GM12878 (cell line): ENCODE measurements at regions not wholly inside any gene's neighbourhood (a gene's known extent, or its start where the extent isn't known, plus 50 kb on each side); places are given as distances from the start of the nearest gene placed in this dataset.

ENCODE experiments used
- ATAC-seq: fragments of 200-7000 bp; cut with Tn5 transposase; 3 replicates; pipeline ENCODE4 v1.9.1; 2020; ENCODE audit warnings: mild to moderate bottlenecking, moderate library complexity
- BruUV-seq: library from RNA; stranded (reverse); fragments of 400-500 nt; replicated peaks from 2 replicates; lab custom pipeline; 2021; lab: Mats Ljungman, UMichigan
- CTCF ChIA-PET: fragments of 300-600 bp; sonication (Branson Sonifier 250); formaldehyde crosslinking; extraction: SDS; loops from one replicate; lab custom pipeline; 2021; ENCODE audit warnings: inconsistent platforms; lab: Yijun Ruan, JAX
- POLR2A ChIA-PET: fragments of 350-600 bp; formaldehyde crosslinking; extraction: SDS; loops from one replicate; lab custom pipeline; 2021; ENCODE audit warnings: inconsistent platforms; lab: Charles Lee
- RAD21 ChIA-PET: fragments of 300-600 bp; sonication (Branson Sonifier 250); formaldehyde crosslinking; loops from one replicate; lab custom pipeline; 2023; ENCODE audit warnings: antibody characterized with exemption; ENCODE audit not compliant: unreplicated experiment; lab: Charles Lee
- SMC1A ChIA-PET: fragments of 300-600 bp; sonication (Branson Sonifier 250); formaldehyde crosslinking; loops from one replicate; lab custom pipeline; 2023; ENCODE audit not compliant: unreplicated experiment, uncharacterized antibody; lab: Charles Lee
- DNase-seq: peaks from one replicate; pipeline ENCODE4 v3.0.0-alpha.2; 2011; ENCODE audit warnings: low read depth, low spot score
- FAIRE-seq: peaks from 3 replicates; lab custom pipeline; 2011; peaks lifted over from hg19 to GRCh38; lab: Jason Lieb, UNC
- H2AFZ ChIP-seq: 2 replicates; pipeline ENCODE4 v1.6.0; 2011; ENCODE audit warnings: low read depth, low read length, control low read depth; ENCODE audit not compliant: control insufficient read depth
- H3K27ac ChIP-seq: 2 replicates; pipeline ENCODE4 v1.5.1; 2011; ENCODE audit warnings: control low read depth; ENCODE audit not compliant: control insufficient read depth, insufficient read depth
- H3K27me3 ChIP-seq, 2 experiments: replicated peaks in 1 of 2; 2 replicates each; pipeline versions ENCODE4 v1.6.0 to v1.6.1; 2011; ENCODE audit warnings: low read length in 1 of 2; ENCODE audit not compliant: control insufficient read depth in 2 of 2, insufficient read depth in 2 of 2
- H3K36me3 ChIP-seq, 2 experiments: 2 replicates each; pipeline ENCODE4 v1.5.1; 2011; ENCODE audit warnings: low read length in 1 of 2; ENCODE audit not compliant: control insufficient read depth in 2 of 2, insufficient read depth in 2 of 2
- H3K4me1 ChIP-seq: 2 replicates; pipeline ENCODE4 v1.6.1; 2011; ENCODE audit warnings: mild to moderate bottlenecking, low read length, moderate library complexity, mixed read lengths; ENCODE audit not compliant: control insufficient read depth, insufficient read depth
- H3K4me2 ChIP-seq: 2 replicates; pipeline ENCODE4 v1.6.0; 2011; ENCODE audit warnings: control low read depth; ENCODE audit not compliant: control insufficient read depth, insufficient read depth
- H3K4me3 ChIP-seq: fragments of 200-600 bp; sonication (generic); 2 replicates; pipeline ENCODE4 v1.5.1; 2016
- H3K79me2 ChIP-seq: 2 replicates; pipeline ENCODE4 v1.6.0; 2011; ENCODE audit warnings: low read length; ENCODE audit not compliant: control insufficient read depth, insufficient read depth
- H3K9ac ChIP-seq: 2 replicates; pipeline ENCODE4 v1.8.0; 2011; ENCODE audit warnings: low read length, control low read depth, mixed read lengths; ENCODE audit not compliant: control insufficient read depth, insufficient read depth
- H3K9me3 ChIP-seq: replicated peaks from 3 replicates; pipeline ENCODE4 v1.5.1; 2011; ENCODE audit warnings: mild to moderate bottlenecking, low read length; ENCODE audit not compliant: control insufficient read depth, insufficient read depth
- H4K20me1 ChIP-seq: 2 replicates; pipeline ENCODE4 v1.6.0; 2011; ENCODE audit not compliant: control insufficient read depth, insufficient read depth
- ATF7 ChIP-seq: fragments of 450-650 bp; IDR thresholded peaks from 2 replicates; pipeline ENCODE4 v1.6.1; 2016; ENCODE audit warnings: low read depth, mild to moderate bottlenecking
- BHLHE40 ChIP-seq, 2 experiments: fragments of 450-650 bp in 1 of 2; IDR thresholded peaks; 2 replicates each; pipeline ENCODE4 v1.6.1; 2011 to 2017; ENCODE audit warnings: low read depth in 2 of 2, borderline replicate concordance in 1 of 2, improper control_type of control experiment in 1 of 2, low read length in 1 of 2, mild to moderate bottlenecking in 1 of 2
- ESRRA ChIP-seq: IDR thresholded peaks from 2 replicates; pipeline ENCODE4 v1.6.1; 2012; ENCODE audit warnings: mild to moderate bottlenecking, low read length, improper control_type of control experiment
- FOXK2 ChIP-seq: fragments of 450-650 bp; IDR thresholded peaks from 2 replicates; pipeline ENCODE4 v1.6.1; 2017; ENCODE audit warnings: mild to moderate bottlenecking, moderate library complexity
- IKZF2 ChIP-seq, 2 experiments: fragments of 450-650 bp; IDR thresholded peaks; 2 replicates each; pipeline ENCODE4 v1.6.1; 2017; ENCODE audit warnings: mild to moderate bottlenecking in 2 of 2, moderate library complexity in 2 of 2
- IRF4 ChIP-seq: IDR thresholded peaks from 2 replicates; pipeline ENCODE4 v1.6.1; 2011; ENCODE audit warnings: low read depth, low read length
- KDM1A ChIP-seq: fragments of 200-600 bp; sonication (generic); IDR thresholded peaks from 2 replicates; pipeline ENCODE4 v1.6.1; 2016; ENCODE audit warnings: borderline replicate concordance
- NFIC ChIP-seq: IDR thresholded peaks from 2 replicates; pipeline ENCODE4 v1.6.1; 2012; ENCODE audit warnings: low read depth, mild to moderate bottlenecking, inconsistent platforms, low read length, moderate library complexity
- NKRF ChIP-seq: fragments of 450-650 bp; conservative IDR thresholded peaks from 2 replicates; pipeline ENCODE4 v1.6.1; 2017; ENCODE audit warnings: mild to moderate bottlenecking, moderate library complexity
- REST ChIP-seq: IDR thresholded peaks from 2 replicates; pipeline ENCODE4 v1.6.1; 2012; ENCODE audit warnings: mild to moderate bottlenecking, low read depth, low read length
- SMARCA5 ChIP-seq: fragments of 450-650 bp; IDR thresholded peaks from 2 replicates; pipeline ENCODE4 v1.6.1; 2017; ENCODE audit warnings: mild to moderate bottlenecking
- SMC3 ChIP-seq: IDR thresholded peaks from 2 replicates; pipeline ENCODE4 v1.6.1; 2011; ENCODE audit warnings: low read length, improper control_type of control experiment, borderline replicate concordance
- ZNF217 ChIP-seq: fragments of 450-650 bp; IDR thresholded peaks from 2 replicates; pipeline ENCODE4 v1.6.1; 2017; ENCODE audit warnings: antibody characterized with exemption, mild to moderate bottlenecking
- WGBS: methylation state at CpG from one replicate; pipeline ENCODE4 v1.1.6; 2016; ENCODE audit warnings: low lambda C conversion rate; ENCODE audit not compliant: insufficient replicate concordance, insufficient coverage; ENCODE audit errors: missing lambda C conversion rate; 5-methylcytosine and 5-hydroxymethylcytosine counted together
- in situ Hi-C: fragments of 300-500 bp; cut with MboI; formaldehyde crosslinking; loops from 9 replicates; pipeline ENCODE4 v1.14.3; 2018; ENCODE audit warnings: mixed read lengths
- intact Hi-C: fragments of 100-400 bp; cut with micrococcal nuclease; formaldehyde crosslinking; loops from one replicate; pipeline ENCODE4 v1.14.2; 2022; ENCODE audit not compliant: unreplicated experiment
- TF ChIP-seq, protein P1 (sequence below): fragments of 450-650 bp; IDR thresholded peaks from 2 replicates; pipeline ENCODE4 v1.6.1; 2017; ENCODE audit warnings: low read depth, mild to moderate bottlenecking, moderate library complexity
- TF ChIP-seq, protein P2 (sequence below): fragments of 450-650 bp; IDR thresholded peaks from 2 replicates; pipeline ENCODE4 v1.6.1; 2017; ENCODE audit warnings: borderline replicate concordance
- TF ChIP-seq, protein P3 (sequence below): fragments of 450-650 bp; IDR thresholded peaks from 2 replicates; pipeline ENCODE4 v1.6.1; 2016; ENCODE audit warnings: mild to moderate bottlenecking

GRCh38 chr3:168654700-168655099 lies 559.0 kb upstream of the GOLIM4 start:
- RAD21 ChIA-PET = no interaction called here
- Histone ChIP-seq H3K9ac (no peak overlapping the region), H3K4me3 (no peak overlapping the region), H3K9me3 (no peaks in the 10 kb centered on the region), H2AFZ (no peak overlapping the region), H3K36me3 (no peaks in the 10 kb centered on the region), H3K27ac (no peak overlapping the region), H3K27me3 (no peaks in the 10 kb centered on the region), H3K4me1 (no peaks in the 10 kb centered on the region), H3K4me2 (no peak overlapping the region), H4K20me1 (no peaks in the 10 kb centered on the region), H3K79me2 (no peaks in the 10 kb centered on the region)
- ATAC-seq = no peak
- CTCF ChIA-PET = interaction anchor here (1.5 kb wide), 1 partner anchor 9 kb away, joined by 3 read pairs; no protein-coding TSS in a partner anchor
- POLR2A ChIA-PET = no interaction called here
- DNase-seq = no peak
- no TSS peak for BruUV-seq
- in situ Hi-C loops (no loop called here), intact Hi-C loops (no loop called here)
- FAIRE-seq = no peak
- SMC1A ChIA-PET = interaction anchor here (1.1 kb wide), 1 partner anchor 9 kb away, joined by 4 read pairs; no protein-coding TSS in a partner anchor
- WGBS = 3% methylated on average over 2 of the region's 2 CpGs
- no peak for TF ChIP-seq IRF4
- TF ChIP-seq, protein P1, sequence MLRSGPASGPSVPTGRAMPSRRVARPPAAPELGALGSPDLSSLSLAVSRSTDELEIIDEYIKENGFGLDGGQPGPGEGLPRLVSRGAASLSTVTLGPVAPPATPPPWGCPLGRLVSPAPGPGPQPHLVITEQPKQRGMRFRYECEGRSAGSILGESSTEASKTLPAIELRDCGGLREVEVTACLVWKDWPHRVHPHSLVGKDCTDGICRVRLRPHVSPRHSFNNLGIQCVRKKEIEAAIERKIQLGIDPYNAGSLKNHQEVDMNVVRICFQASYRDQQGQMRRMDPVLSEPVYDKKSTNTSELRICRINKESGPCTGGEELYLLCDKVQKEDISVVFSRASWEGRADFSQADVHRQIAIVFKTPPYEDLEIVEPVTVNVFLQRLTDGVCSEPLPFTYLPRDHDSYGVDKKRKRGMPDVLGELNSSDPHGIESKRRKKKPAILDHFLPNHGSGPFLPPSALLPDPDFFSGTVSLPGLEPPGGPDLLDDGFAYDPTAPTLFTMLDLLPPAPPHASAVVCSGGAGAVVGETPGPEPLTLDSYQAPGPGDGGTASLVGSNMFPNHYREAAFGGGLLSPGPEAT = no peak
- TF ChIP-seq, protein P2, sequence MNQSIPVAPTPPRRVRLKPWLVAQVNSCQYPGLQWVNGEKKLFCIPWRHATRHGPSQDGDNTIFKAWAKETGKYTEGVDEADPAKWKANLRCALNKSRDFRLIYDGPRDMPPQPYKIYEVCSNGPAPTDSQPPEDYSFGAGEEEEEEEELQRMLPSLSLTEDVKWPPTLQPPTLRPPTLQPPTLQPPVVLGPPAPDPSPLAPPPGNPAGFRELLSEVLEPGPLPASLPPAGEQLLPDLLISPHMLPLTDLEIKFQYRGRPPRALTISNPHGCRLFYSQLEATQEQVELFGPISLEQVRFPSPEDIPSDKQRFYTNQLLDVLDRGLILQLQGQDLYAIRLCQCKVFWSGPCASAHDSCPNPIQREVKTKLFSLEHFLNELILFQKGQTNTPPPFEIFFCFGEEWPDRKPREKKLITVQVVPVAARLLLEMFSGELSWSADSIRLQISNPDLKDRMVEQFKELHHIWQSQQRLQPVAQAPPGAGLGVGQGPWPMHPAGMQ = no peak
- no peak for TF ChIP-seq ZNF217
- TF ChIP-seq ESRRA = no peak
- TF ChIP-seq, protein P3, sequence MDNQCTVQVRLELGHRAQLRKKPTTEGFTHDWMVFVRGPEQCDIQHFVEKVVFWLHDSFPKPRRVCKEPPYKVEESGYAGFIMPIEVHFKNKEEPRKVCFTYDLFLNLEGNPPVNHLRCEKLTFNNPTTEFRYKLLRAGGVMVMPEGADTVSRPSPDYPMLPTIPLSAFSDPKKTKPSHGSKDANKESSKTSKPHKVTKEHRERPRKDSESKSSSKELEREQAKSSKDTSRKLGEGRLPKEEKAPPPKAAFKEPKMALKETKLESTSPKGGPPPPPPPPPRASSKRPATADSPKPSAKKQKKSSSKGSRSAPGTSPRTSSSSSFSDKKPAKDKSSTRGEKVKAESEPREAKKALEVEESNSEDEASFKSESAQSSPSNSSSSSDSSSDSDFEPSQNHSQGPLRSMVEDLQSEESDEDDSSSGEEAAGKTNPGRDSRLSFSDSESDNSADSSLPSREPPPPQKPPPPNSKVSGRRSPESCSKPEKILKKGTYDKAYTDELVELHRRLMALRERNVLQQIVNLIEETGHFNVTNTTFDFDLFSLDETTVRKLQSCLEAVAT = no peak
- no peak for TF ChIP-seq SMC3
- no peak for TF ChIP-seq ATF7
- TF ChIP-seq IKZF2 (IDR thresholded peaks at IDR 0.05) = no peak
- no peak for TF ChIP-seq SMARCA5
- TF ChIP-seq REST = no peak
- no peak for TF ChIP-seq FOXK2
- TF ChIP-seq NKRF = no peak
- no peak for TF ChIP-seq KDM1A
- TF ChIP-seq BHLHE40 (IDR thresholded peaks at IDR 0.05; ENCODE audit: borderline replicate concordance in 1 of 2, low read depth in 2 of 2, low read length in 1 of 2) = no peak
- no peak for TF ChIP-seq NFIC
